ENCODE measurements at regions not wholly inside any gene's neighbourhood (a gene's known extent, or its start where the extent isn't known, plus 50 kb on each side); places are given as distances from the start of the nearest gene placed in this dataset.

DNA sequence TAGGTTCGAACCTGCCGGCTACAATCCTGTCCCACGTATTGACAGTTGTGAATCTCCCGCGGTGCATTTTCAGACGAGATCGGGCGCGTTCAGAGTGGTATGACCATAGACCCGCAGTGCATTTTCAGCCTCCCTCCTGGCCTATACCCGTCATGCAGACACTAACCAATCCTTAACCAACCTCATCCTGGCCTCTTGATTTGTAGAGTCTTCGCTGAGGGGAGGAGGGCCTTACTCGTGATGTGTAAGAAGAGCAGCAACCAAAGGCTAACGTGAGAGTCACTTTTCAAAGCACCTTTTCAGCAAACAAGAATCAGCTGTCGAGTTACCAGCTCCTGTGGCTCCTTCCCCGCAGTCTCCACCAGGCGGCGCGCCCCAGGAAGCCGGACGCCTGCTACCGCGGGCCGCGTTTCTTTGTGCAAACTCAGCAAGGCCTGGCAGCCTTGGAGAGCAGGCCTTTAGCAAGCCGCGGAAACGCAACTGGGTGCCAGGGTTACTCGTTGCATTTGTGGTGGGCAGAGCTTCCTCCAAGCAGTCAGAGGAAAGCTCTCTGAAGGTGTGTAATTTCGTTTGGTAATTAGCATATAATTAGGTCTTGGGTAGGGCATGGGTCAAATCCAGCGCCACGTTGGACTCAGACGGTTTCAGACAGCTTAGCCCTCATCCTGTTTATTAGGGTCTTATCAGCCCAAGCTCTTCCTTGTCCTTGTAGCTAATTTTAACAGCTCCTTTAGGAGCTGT lies 139.8 kb downstream of the OR2B2 start:
- H3K27me3 ChIP-seq (replicated peaks in 1 of 7) = peaks cover 0 to 10% (median 0%) of the 10 kb centered on the region in 7 donors
- intact Hi-C loops (cut with DNase I; ENCODE audit: low total_unique reads) = loop anchor here (10.0 kb wide), 1 partner anchor 122 kb away; a partner anchor contains a TSS
- peaks cover 0 to 26% (median 17%) of the 10 kb centered on the region in 6 donors for H3K4me1 ChIP-seq
- no peaks in the 10 kb centered on the region for H3K36me3 ChIP-seq
- H3K4me3 ChIP-seq = peak overlapping the region in 2 of 8 donors; percentile 1 to 4
- no peak for TF ChIP-seq POLR2A (IDR thresholded peaks at IDR 0.05)
- TF ChIP-seq, protein P1, sequence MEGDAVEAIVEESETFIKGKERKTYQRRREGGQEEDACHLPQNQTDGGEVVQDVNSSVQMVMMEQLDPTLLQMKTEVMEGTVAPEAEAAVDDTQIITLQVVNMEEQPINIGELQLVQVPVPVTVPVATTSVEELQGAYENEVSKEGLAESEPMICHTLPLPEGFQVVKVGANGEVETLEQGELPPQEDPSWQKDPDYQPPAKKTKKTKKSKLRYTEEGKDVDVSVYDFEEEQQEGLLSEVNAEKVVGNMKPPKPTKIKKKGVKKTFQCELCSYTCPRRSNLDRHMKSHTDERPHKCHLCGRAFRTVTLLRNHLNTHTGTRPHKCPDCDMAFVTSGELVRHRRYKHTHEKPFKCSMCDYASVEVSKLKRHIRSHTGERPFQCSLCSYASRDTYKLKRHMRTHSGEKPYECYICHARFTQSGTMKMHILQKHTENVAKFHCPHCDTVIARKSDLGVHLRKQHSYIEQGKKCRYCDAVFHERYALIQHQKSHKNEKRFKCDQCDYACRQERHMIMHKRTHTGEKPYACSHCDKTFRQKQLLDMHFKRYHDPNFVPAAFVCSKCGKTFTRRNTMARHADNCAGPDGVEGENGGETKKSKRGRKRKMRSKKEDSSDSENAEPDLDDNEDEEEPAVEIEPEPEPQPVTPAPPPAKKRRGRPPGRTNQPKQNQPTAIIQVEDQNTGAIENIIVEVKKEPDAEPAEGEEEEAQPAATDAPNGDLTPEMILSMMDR (IDR thresholded peaks at IDR 0.05 in 8 of 11, conservative IDR thresholded peaks at IDR 0.05 in 3 of 11) = peak; percentile 78 to 96 (median 93)
- peak; percentile 74 to 88 (median 84) for TF ChIP-seq POLR2AphosphoS5 (IDR thresholded peaks at IDR 0.05)
- peak overlapping the region in 4 of 8 donors; percentile 34 to 54 (median 45) for H3K27ac ChIP-seq
- no peaks in the 10 kb centered on the region for H3K9me3 ChIP-seq
- DNase-seq = peak; percentile 97
- 19 to 27% (median 22%) methylated on average over 30 to 33 of the region's 33 CpGs for WGBS, 5 donors

DNA sequence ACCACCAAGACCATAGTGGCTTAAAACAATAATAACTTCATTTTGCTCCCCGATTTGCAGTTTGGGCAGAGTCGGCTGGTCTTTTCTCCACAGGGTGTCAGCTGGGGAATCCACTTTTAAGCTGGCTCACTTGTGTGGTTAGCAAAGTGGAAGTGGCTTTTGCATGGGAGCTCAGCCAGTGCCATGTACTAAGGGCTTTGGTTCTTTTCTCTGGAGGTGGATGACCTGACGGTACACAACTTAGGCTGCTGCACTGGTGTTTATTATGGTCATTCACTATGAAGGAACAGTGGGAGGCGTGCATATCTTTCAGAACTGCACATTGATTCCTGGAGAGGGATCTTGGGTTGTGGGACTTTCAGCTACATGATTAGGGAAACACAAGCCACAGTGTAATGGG lies 141.0 kb downstream of the OR2B2 start:
- no peak overlapping the region for H3K4me3 ChIP-seq
- H3K36me3 ChIP-seq = no peaks in the 10 kb centered on the region
- TF ChIP-seq, protein P1 (IDR thresholded peaks at IDR 0.05 in 8 of 11, conservative IDR thresholded peaks at IDR 0.05 in 3 of 11) = no peak
- TF ChIP-seq POLR2AphosphoS5 (IDR thresholded peaks at IDR 0.05) (no peak), POLR2A (IDR thresholded peaks at IDR 0.05) (no peak)
- no peak overlapping the region for H3K27ac ChIP-seq
- 38 to 61% (median 43%) methylated on average over 4 of the region's 4 CpGs for WGBS, 5 donors
- H3K27me3 ChIP-seq (replicated peaks in 1 of 7) = no peaks in the 10 kb centered on the region
- peaks cover 0 to 26% (median 17%) of the 10 kb centered on the region in 6 donors for H3K4me1 ChIP-seq
- no peak for DNase-seq
- intact Hi-C loops (cut with DNase I; ENCODE audit: low total_unique reads) = loop anchor here (10.0 kb wide), 1 partner anchor 124 kb away; a partner anchor contains a TSS
- H3K9me3 ChIP-seq = no peaks in the 10 kb centered on the region

DNA sequence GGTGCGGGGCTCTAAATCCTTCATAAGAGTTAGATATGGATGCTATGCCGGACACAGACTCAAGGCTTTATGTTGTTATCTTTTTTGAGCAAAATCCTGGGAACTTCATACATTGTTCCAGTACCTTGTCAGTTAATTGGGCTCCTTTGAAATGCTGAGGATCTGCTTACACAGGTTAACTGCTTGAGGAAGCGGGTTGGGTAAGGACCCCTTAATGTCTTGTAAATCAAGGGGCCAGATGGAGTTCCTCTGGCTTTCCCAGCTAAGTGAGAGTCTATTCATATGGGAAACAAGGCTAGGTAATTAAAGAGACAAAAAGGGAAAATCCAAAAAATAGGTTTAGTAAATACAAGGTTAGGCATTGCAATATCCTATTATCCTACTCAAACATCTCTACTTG lies 141.5 kb downstream of the OR2B2 start:
- no peak for DNase-seq
- TF ChIP-seq, protein P1 (IDR thresholded peaks at IDR 0.05 in 8 of 11, conservative IDR thresholded peaks at IDR 0.05 in 3 of 11) = no peak
- no peaks in the 10 kb centered on the region for H3K9me3 ChIP-seq
- no peak overlapping the region for H3K4me3 ChIP-seq
- intact Hi-C loops (cut with DNase I; ENCODE audit: low total_unique reads) = loop anchor here (10.0 kb wide), 1 partner anchor 124 kb away; a partner anchor contains a TSS
- no peak overlapping the region for H3K27ac ChIP-seq
- no peaks in the 10 kb centered on the region for H3K27me3 ChIP-seq (replicated peaks in 1 of 7)
- WGBS, 5 donors = 89 to 99% (median 93%) methylated on average over 3 of the region's 3 CpGs
- H3K36me3 ChIP-seq = no peaks in the 10 kb centered on the region
- peaks cover 0 to 26% (median 17%) of the 10 kb centered on the region in 6 donors for H3K4me1 ChIP-seq

DNA sequence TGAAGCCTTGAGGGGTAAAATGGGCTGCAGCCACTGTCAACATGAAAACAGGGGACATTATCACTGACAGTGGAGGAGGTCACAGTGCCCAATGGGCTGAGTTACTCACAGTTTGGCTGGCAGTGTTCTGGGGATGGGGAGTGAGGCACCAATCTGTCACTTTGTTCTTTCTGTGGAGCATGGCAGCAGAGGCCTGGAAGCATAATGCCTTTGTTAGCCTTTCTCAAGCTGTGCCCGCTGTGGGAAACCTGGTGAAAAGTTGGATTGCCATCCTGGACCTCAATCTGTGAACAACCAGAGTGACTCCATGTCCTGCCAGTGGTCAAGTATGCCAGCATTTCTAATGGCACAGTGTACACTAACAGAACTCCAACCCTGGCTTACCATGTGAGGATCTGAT lies 143.6 kb downstream of the OR2B2 start:
- no peaks in the 10 kb centered on the region for H3K36me3 ChIP-seq
- no peak for DNase-seq
- H3K27ac ChIP-seq = no peak overlapping the region
- no peaks in the 10 kb centered on the region for H3K9me3 ChIP-seq
- WGBS, 5 donors = 88 to 100% (median 93%) methylated on average over 1 of the region's 1 CpG
- intact Hi-C loops (cut with DNase I; ENCODE audit: low total_unique reads) = no loop called here
- peaks cover 0 to 19% (median 12%) of the 10 kb centered on the region in 6 donors for H3K4me1 ChIP-seq
- no peak for TF ChIP-seq POLR2AphosphoS5 (IDR thresholded peaks at IDR 0.05)
- no peaks in the 10 kb centered on the region for H3K27me3 ChIP-seq (replicated peaks in 1 of 7)
- no peak overlapping the region for H3K4me3 ChIP-seq
